Muscle layer of duodenum (tissue), 2 donors: ENCODE measurements at regions not wholly inside any gene's neighbourhood (a gene's known extent, or its start where the extent isn't known, plus 50 kb on each side); places are given as distances from the start of the nearest gene placed in this dataset.

Experiments
- H3K27ac ChIP-seq: one replicate; pipeline ENCODE4 v1.7.0; 2013; ENCODE audit warnings: mild to moderate bottlenecking, low read length
- H3K27me3 ChIP-seq: one replicate; pipeline ENCODE4 v1.7.0; 2013; ENCODE audit warnings: low read depth, mild to moderate bottlenecking, control low read depth, low read length
- H3K36me3 ChIP-seq, 2 donors: one replicate each; pipeline ENCODE4 v1.7.0; 2013; ENCODE audit warnings: low read length in 2 of 2, control low read depth in 1 of 2, mild to moderate bottlenecking in 1 of 2; ENCODE audit not compliant: insufficient read depth in 2 of 2, control insufficient read depth in 1 of 2
- H3K4me1 ChIP-seq, 2 donors: one replicate each; pipeline ENCODE4 v1.7.0; 2013; ENCODE audit warnings: low read length in 2 of 2, mild to moderate bottlenecking in 2 of 2, control low read depth in 1 of 2, moderate library complexity in 1 of 2; ENCODE audit not compliant: insufficient read depth in 2 of 2, control insufficient read depth in 1 of 2
- H3K4me3 ChIP-seq, 2 donors: one replicate each; pipeline ENCODE4 v1.7.0; 2013; ENCODE audit warnings: low read length in 2 of 2, low read depth in 1 of 2, mild to moderate bottlenecking in 1 of 2
- H3K9me3 ChIP-seq, 2 donors: one replicate each; pipeline ENCODE4 v1.7.0; 2013; ENCODE audit warnings: low read length in 2 of 2, control low read depth in 1 of 2, mild to moderate bottlenecking in 1 of 2; ENCODE audit not compliant: control insufficient read depth in 1 of 2
- donor health status: healthy.

GRCh38 chr5:4531756-4532704 lies 608.1 kb upstream of the ADAMTS16 start:
- H3K27me3 ChIP-seq: no peaks in the 10 kb centered on the region
- H3K4me1 ChIP-seq: no peaks in the 10 kb centered on the region
- no peaks in the 10 kb centered on the region for H3K36me3 ChIP-seq
- no peaks in the 10 kb centered on the region for H3K9me3 ChIP-seq
- H3K27ac ChIP-seq: no peak overlapping the region
- no peak overlapping the region for H3K4me3 ChIP-seq

GRCh38 chr5:4532705-4533080 lies 607.4 kb upstream of the ADAMTS16 start:
- Histone ChIP-seq H3K27me3 (no peaks in the 10 kb centered on the region), H3K9me3 (no peaks in the 10 kb centered on the region), H3K4me3 (no peak overlapping the region), H3K27ac (no peak overlapping the region), H3K36me3 (no peaks in the 10 kb centered on the region), H3K4me1 (no peaks in the 10 kb centered on the region)

GRCh38 chr5:4533457-4534105 lies 606.5 kb upstream of the ADAMTS16 start:
- Histone ChIP-seq H3K27me3 (no peaks in the 10 kb centered on the region), H3K36me3 (no peaks in the 10 kb centered on the region), H3K27ac (no peak overlapping the region), H3K4me3 (no peak overlapping the region), H3K9me3 (no peaks in the 10 kb centered on the region), H3K4me1 (no peaks in the 10 kb centered on the region)

- H3K36me3 ChIP-seq: no peaks in the 10 kb centered on the region
- H3K4me3 ChIP-seq: no peak overlapping the region
- H3K9me3 ChIP-seq: no peaks in the 10 kb centered on the region
- no peak overlapping the region for H3K27ac ChIP-seq
- H3K27me3 ChIP-seq: no peaks in the 10 kb centered on the region
- no peaks in the 10 kb centered on the region for H3K4me1 ChIP-seq
Observed at GRCh38 chr5:4537489-4537888, 602.6 kb upstream of the ADAMTS16 start.

- H3K4me3 ChIP-seq: no peak overlapping the region
- H3K4me1 ChIP-seq: no peaks in the 10 kb centered on the region
- no peaks in the 10 kb centered on the region for H3K27me3 ChIP-seq
- no peaks in the 10 kb centered on the region for H3K9me3 ChIP-seq
- H3K27ac ChIP-seq: no peak overlapping the region
- H3K36me3 ChIP-seq: no peaks in the 10 kb centered on the region
Observed at GRCh38 chr5:4540375-4541173, 599.6 kb upstream of the ADAMTS16 start.

- no peaks in the 10 kb centered on the region for H3K27me3 ChIP-seq
- H3K9me3 ChIP-seq: no peaks in the 10 kb centered on the region
- no peaks in the 10 kb centered on the region for H3K4me1 ChIP-seq
- H3K4me3 ChIP-seq: no peak overlapping the region
- no peak overlapping the region for H3K27ac ChIP-seq
- H3K36me3 ChIP-seq: no peaks in the 10 kb centered on the region
Observed at GRCh38 chr5:4541334-4541733, 598.8 kb upstream of the ADAMTS16 start.

GRCh38 chr5:4542145-4542778 lies 597.9 kb upstream of the ADAMTS16 start:
- Histone ChIP-seq H3K27me3 (no peaks in the 10 kb centered on the region), H3K27ac (no peak overlapping the region), H3K9me3 (no peaks in the 10 kb centered on the region), H3K4me3 (no peak overlapping the region), H3K36me3 (no peaks in the 10 kb centered on the region), H3K4me1 (no peaks in the 10 kb centered on the region)

- no peak overlapping the region for H3K4me3 ChIP-seq
- no peak overlapping the region for H3K27ac ChIP-seq
- no peaks in the 10 kb centered on the region for H3K4me1 ChIP-seq
- H3K27me3 ChIP-seq: no peaks in the 10 kb centered on the region
- no peaks in the 10 kb centered on the region for H3K9me3 ChIP-seq
- no peaks in the 10 kb centered on the region for H3K36me3 ChIP-seq
Observed at GRCh38 chr5:4544049-4544670, 596.0 kb upstream of the ADAMTS16 start.

GRCh38 chr5:4547547-4547946 lies 592.6 kb upstream of the ADAMTS16 start:
- Histone ChIP-seq H3K36me3 (no peaks in the 10 kb centered on the region), H3K4me1 (no peaks in the 10 kb centered on the region), H3K9me3 (no peaks in the 10 kb centered on the region), H3K27ac (no peak overlapping the region), H3K4me3 (no peak overlapping the region), H3K27me3 (no peaks in the 10 kb centered on the region)

GRCh38 chr5:4548341-4548740 lies 591.8 kb upstream of the ADAMTS16 start:
- Histone ChIP-seq H3K4me3 (no peak overlapping the region), H3K9me3 (no peaks in the 10 kb centered on the region), H3K36me3 (no peaks in the 10 kb centered on the region), H3K27me3 (no peaks in the 10 kb centered on the region), H3K27ac (no peak overlapping the region), H3K4me1 (no peaks in the 10 kb centered on the region)
